ENCODE measurements at regions not wholly inside any gene's neighbourhood (a gene's known extent, or its start where the extent isn't known, plus 50 kb on each side); places are given as distances from the start of the nearest gene placed in this dataset.
"Not testable (repeated sequence)": the region's sequence is repeated elsewhere in the genome, so short reads cannot be mapped to it uniquely, and the experiment has no call there.

GRCh38 chr12:125852116-125852515 lies 786.9 kb downstream of the AACS start:
- no peaks in the 10 kb centered on the region for H3K36me3 Mint-ChIP-seq (ENCODE audit: low read depth)

GRCh38 chr12:125852679-125853078 lies 787.4 kb downstream of the AACS start:
- peaks cover 5% of the 10 kb centered on the region for H3K9me3 Mint-ChIP-seq
- no peak overlapping the region for H3K27ac Mint-ChIP-seq
- DNase-seq (no peak), ATAC-seq (no peak)
- H3K36me3 Mint-ChIP-seq (ENCODE audit: low read depth): no peaks in the 10 kb centered on the region
- H3K4me3 Mint-ChIP-seq: no peak overlapping the region
- no peaks in the 10 kb centered on the region for H3K4me1 Mint-ChIP-seq
- no peaks in the 10 kb centered on the region for H3K27me3 Mint-ChIP-seq

More at GRCh38 chr12:125852116-125852515, 786.9 kb downstream of the AACS start:
- H3K4me3 Mint-ChIP-seq: no peak overlapping the region
- no peaks in the 10 kb centered on the region for H3K27me3 Mint-ChIP-seq
- ATAC-seq (no peak), DNase-seq (no peak)
- peaks cover 5% of the 10 kb centered on the region for H3K9me3 Mint-ChIP-seq
- H3K4me1 Mint-ChIP-seq: no peaks in the 10 kb centered on the region
- H3K27ac Mint-ChIP-seq: no peak overlapping the region

GRCh38 chr12:125853670-125854069 lies 788.4 kb downstream of the AACS start:
- ATAC-seq (no peak), DNase-seq (no peak)
- no peaks in the 10 kb centered on the region for H3K27me3 Mint-ChIP-seq
- no peaks in the 10 kb centered on the region for H3K36me3 Mint-ChIP-seq (ENCODE audit: low read depth)
- H3K9me3 Mint-ChIP-seq: peaks cover 5% of the 10 kb centered on the region
- no peak overlapping the region for H3K4me3 Mint-ChIP-seq
- no peak overlapping the region for H3K27ac Mint-ChIP-seq
- no peaks in the 10 kb centered on the region for H3K4me1 Mint-ChIP-seq

- peaks cover 5% of the 10 kb centered on the region for H3K27me3 Mint-ChIP-seq
- DNase-seq (no peak), ATAC-seq (no peak)
- no peaks in the 10 kb centered on the region for H3K4me1 Mint-ChIP-seq
- no peak overlapping the region for H3K27ac Mint-ChIP-seq
- H3K9me3 Mint-ChIP-seq: peaks cover 11% of the 10 kb centered on the region
- H3K4me3 Mint-ChIP-seq: no peak overlapping the region
- peaks cover 4% of the 10 kb centered on the region for H3K36me3 Mint-ChIP-seq (ENCODE audit: low read depth)
Observed at GRCh38 chr12:125856366-125856765, 791.1 kb downstream of the AACS start.

- DNase-seq: no peak
- H3K27ac Mint-ChIP-seq: no peak overlapping the region
- H3K4me3 Mint-ChIP-seq: no peak overlapping the region
Observed at GRCh38 chr12:125856896-125857295, 791.7 kb downstream of the AACS start.

GRCh38 chr12:125860672-125861288 lies 795.5 kb downstream of the AACS start:
- H3K27ac Mint-ChIP-seq: no peak overlapping the region
- H3K4me1 Mint-ChIP-seq: no peaks in the 10 kb centered on the region
- DNase-seq (no peak), ATAC-seq (no peak)
- H3K27me3 Mint-ChIP-seq: peaks cover 5% of the 10 kb centered on the region
- H3K36me3 Mint-ChIP-seq (ENCODE audit: low read depth): peaks cover 4% of the 10 kb centered on the region
- H3K9me3 Mint-ChIP-seq: peaks cover 6% of the 10 kb centered on the region
- H3K4me3 Mint-ChIP-seq: no peak overlapping the region

More at GRCh38 chr12:125856896-125857295, 791.7 kb downstream of the AACS start:
- peaks cover 11% of the 10 kb centered on the region for H3K9me3 Mint-ChIP-seq
- H3K27me3 Mint-ChIP-seq: peaks cover 5% of the 10 kb centered on the region
- H3K36me3 Mint-ChIP-seq (ENCODE audit: low read depth): peaks cover 4% of the 10 kb centered on the region
- no peak for ATAC-seq
- no peaks in the 10 kb centered on the region for H3K4me1 Mint-ChIP-seq

- no peak for DNase-seq
- no peak overlapping the region for H3K27ac Mint-ChIP-seq
Observed at GRCh38 chr12:125861299-125862281, 796.4 kb downstream of the AACS start.

GRCh38 chr12:125865236-125865635 lies 800.0 kb downstream of the AACS start:
- DNase-seq; ATAC-seq; H3K27ac Mint-ChIP-seq; H3K9me3 Mint-ChIP-seq; H3K27me3 Mint-ChIP-seq; H3K4me3 Mint-ChIP-seq; H3K4me1 Mint-ChIP-seq; H3K36me3 Mint-ChIP-seq (ENCODE audit: low read depth): not testable (repeated sequence)

More at GRCh38 chr12:125861299-125862281, 796.4 kb downstream of the AACS start:
- peaks cover 6% of the 10 kb centered on the region for H3K9me3 Mint-ChIP-seq
- H3K36me3 Mint-ChIP-seq (ENCODE audit: low read depth): peaks cover 4% of the 10 kb centered on the region
- peaks cover 5% of the 10 kb centered on the region for H3K27me3 Mint-ChIP-seq
- H3K4me3 Mint-ChIP-seq: no peak overlapping the region
- no peak for ATAC-seq
- H3K4me1 Mint-ChIP-seq: no peaks in the 10 kb centered on the region

- ATAC-seq (no peak), DNase-seq (no peak)
- Mint-ChIP-seq H3K27me3 (no peaks in the 10 kb centered on the region), H3K9me3 (no peaks in the 10 kb centered on the region), H3K4me3 (no peak overlapping the region), H3K36me3 (ENCODE audit: low read depth) (no peaks in the 10 kb centered on the region), H3K27ac (no peak overlapping the region), H3K4me1 (no peaks in the 10 kb centered on the region)
Observed at GRCh38 chr12:125871811-125872594, 806.8 kb downstream of the AACS start.

- Mint-ChIP-seq H3K9me3 (no peaks in the 10 kb centered on the region), H3K36me3 (ENCODE audit: low read depth) (no peaks in the 10 kb centered on the region), H3K27me3 (no peaks in the 10 kb centered on the region), H3K4me1 (no peaks in the 10 kb centered on the region), H3K27ac (no peak overlapping the region), H3K4me3 (no peak overlapping the region)
- DNase-seq: no peak
- ATAC-seq: no peak
Observed at GRCh38 chr12:125873016-125873415, 807.8 kb downstream of the AACS start.

GRCh38 chr12:125878483-125878882 lies 813.2 kb downstream of the AACS start:
- Mint-ChIP-seq H3K9me3 (no peaks in the 10 kb centered on the region), H3K4me3 (no peak overlapping the region), H3K27ac (no peak overlapping the region), H3K4me1 (no peaks in the 10 kb centered on the region), H3K36me3 (ENCODE audit: low read depth) (no peaks in the 10 kb centered on the region), H3K27me3 (no peaks in the 10 kb centered on the region)
- ATAC-seq (no peak), DNase-seq (no peak)

GRCh38 chr12:125882141-125882540 lies 816.9 kb downstream of the AACS start:
- H3K27ac Mint-ChIP-seq: no peak overlapping the region

GRCh38 chr12:125888921-125889320 lies 823.7 kb downstream of the AACS start:
- H3K4me1 Mint-ChIP-seq: no peaks in the 10 kb centered on the region
- no peak for ATAC-seq

More at GRCh38 chr12:125882141-125882540, 816.9 kb downstream of the AACS start:
- DNase-seq: no peak
- no peak overlapping the region for H3K4me3 Mint-ChIP-seq
- H3K36me3 Mint-ChIP-seq (ENCODE audit: low read depth): no peaks in the 10 kb centered on the region
- no peaks in the 10 kb centered on the region for H3K4me1 Mint-ChIP-seq
- no peaks in the 10 kb centered on the region for H3K27me3 Mint-ChIP-seq
- no peak for ATAC-seq
- peaks cover 7% of the 10 kb centered on the region for H3K9me3 Mint-ChIP-seq

GRCh38 chr12:125889742-125890141 lies 824.5 kb downstream of the AACS start:
- no peaks in the 10 kb centered on the region for H3K36me3 Mint-ChIP-seq (ENCODE audit: low read depth)
- ATAC-seq (no peak), DNase-seq (no peak)
- H3K27me3 Mint-ChIP-seq: no peaks in the 10 kb centered on the region
- H3K27ac Mint-ChIP-seq: no peak overlapping the region
- H3K9me3 Mint-ChIP-seq: peaks cover 4% of the 10 kb centered on the region
- H3K4me3 Mint-ChIP-seq: no peak overlapping the region
- H3K4me1 Mint-ChIP-seq: no peaks in the 10 kb centered on the region

More at GRCh38 chr12:125888921-125889320, 823.7 kb downstream of the AACS start:
- no peak overlapping the region for H3K27ac Mint-ChIP-seq
- H3K4me3 Mint-ChIP-seq: no peak overlapping the region
- no peak for DNase-seq
- H3K36me3 Mint-ChIP-seq (ENCODE audit: low read depth): no peaks in the 10 kb centered on the region
- H3K9me3 Mint-ChIP-seq: peaks cover 8% of the 10 kb centered on the region
- no peaks in the 10 kb centered on the region for H3K27me3 Mint-ChIP-seq
